ENCODE measurements at regions not wholly inside any gene's neighbourhood (a gene's known extent, or its start where the extent isn't known, plus 50 kb on each side); places are given as distances from the start of the nearest gene placed in this dataset.

DNA sequence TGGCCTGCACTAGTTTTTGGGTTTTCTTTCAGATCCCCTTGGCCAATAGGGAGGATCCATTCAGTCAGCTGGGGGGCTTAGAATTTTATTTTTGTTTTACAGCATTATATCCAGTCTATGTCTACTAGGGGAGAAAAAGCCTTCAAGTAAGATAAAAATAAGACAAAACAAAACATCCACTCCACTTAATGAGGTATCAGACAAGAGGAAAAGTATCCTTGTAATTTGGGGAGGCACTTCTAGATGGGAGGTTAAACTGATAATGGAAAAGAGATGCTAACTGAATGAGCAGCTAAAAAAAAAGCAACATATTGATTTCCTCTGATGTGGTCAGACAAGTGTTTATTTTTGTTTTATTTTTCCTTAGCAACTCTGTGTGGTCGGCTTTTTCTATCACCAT is 278.0 kb upstream of the ANO3 start:
- H3K9ac ChIP-seq = no peak overlapping the region
- no peaks in the 10 kb centered on the region for H4K20me1 ChIP-seq
- H3K4me1 ChIP-seq = no peaks in the 10 kb centered on the region
- H3K9me3 ChIP-seq (replicated peaks in 1 of 11) = no peaks in the 10 kb centered on the region
- no peaks in the 10 kb centered on the region for H3K27me3 ChIP-seq
- no peak for TF ChIP-seq Cebpa-rat (IDR thresholded peaks at IDR 0.05)
- no peaks in the 10 kb centered on the region for H3K36me3 ChIP-seq
- H3K4me3 ChIP-seq = no peak overlapping the region
- no peak overlapping the region for H3K4me2 ChIP-seq
- no peak overlapping the region for H3K27ac ChIP-seq

DNA sequence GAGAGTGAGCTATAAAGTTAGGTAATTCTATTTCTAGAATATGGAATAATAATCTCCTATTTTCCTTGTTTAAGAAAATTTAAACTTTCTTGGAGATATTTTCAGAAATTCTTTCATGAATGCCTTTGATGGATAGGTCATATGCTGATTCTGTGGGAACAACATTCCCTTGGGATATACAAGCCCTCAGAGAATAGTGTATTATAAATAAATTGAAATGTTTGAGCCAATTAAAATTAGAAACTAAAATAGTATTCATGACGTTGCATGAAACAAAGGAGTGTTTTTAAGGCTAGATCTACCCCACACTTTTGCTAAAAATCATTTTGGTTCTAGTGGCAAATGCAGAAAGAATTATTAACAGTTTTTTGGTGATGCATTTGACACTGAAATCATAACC is 269.3 kb upstream of the ANO3 start:
- Histone ChIP-seq H3K4me3 (no peak overlapping the region), H3K27me3 (no peaks in the 10 kb centered on the region), H3K36me3 (no peaks in the 10 kb centered on the region), H4K20me1 (no peaks in the 10 kb centered on the region), H3K9me3 (replicated peaks in 1 of 11) (no peaks in the 10 kb centered on the region), H3K4me2 (no peak overlapping the region; a peak in 1 of 22 replicates), H3K27ac (no peak overlapping the region), H3K9ac (no peak overlapping the region), H3K4me1 (peaks cover 0 to 8% (median 1%) of the 10 kb centered on the region in 10 experiments; a peak in 5 of 20 replicates)
- TF ChIP-seq Cebpa-rat (IDR thresholded peaks at IDR 0.05) = no peak

DNA sequence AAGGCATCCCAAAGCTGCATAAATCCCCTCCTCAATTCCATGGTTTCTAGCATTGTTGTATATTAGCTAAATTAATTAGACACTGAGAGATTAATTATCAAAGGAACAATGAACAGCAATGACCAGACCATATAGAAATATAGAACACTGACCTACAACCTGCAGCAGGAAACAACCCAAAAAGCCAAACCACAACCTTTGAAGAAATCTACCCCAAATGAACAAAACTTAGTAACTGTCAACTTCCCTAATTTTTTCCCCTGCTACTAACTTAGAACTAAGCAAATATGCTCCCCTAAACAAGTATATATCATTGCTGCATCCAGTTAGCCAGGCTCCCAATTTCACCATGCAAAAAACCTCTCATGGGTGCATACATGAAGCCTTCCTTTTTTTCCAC is 268.0 kb upstream of the ANO3 start:
- no peak overlapping the region for H3K4me3 ChIP-seq
- H3K4me1 ChIP-seq = peaks cover 0 to 8% (median 1%) of the 10 kb centered on the region in 10 experiments; a peak in 5 of 20 replicates
- no peaks in the 10 kb centered on the region for H3K27me3 ChIP-seq
- no peaks in the 10 kb centered on the region for H3K9me3 ChIP-seq (replicated peaks in 1 of 11)
- no peak for TF ChIP-seq Cebpa-rat (IDR thresholded peaks at IDR 0.05)
- no peak overlapping the region for H3K27ac ChIP-seq
- H4K20me1 ChIP-seq = no peaks in the 10 kb centered on the region
- no peak overlapping the region for H3K9ac ChIP-seq
- peak overlapping the region in 3 of 11 experiments; percentile 2 to 26 (median 11); a peak in 2 of 22 replicates for H3K4me2 ChIP-seq
- H3K36me3 ChIP-seq = no peaks in the 10 kb centered on the region

DNA sequence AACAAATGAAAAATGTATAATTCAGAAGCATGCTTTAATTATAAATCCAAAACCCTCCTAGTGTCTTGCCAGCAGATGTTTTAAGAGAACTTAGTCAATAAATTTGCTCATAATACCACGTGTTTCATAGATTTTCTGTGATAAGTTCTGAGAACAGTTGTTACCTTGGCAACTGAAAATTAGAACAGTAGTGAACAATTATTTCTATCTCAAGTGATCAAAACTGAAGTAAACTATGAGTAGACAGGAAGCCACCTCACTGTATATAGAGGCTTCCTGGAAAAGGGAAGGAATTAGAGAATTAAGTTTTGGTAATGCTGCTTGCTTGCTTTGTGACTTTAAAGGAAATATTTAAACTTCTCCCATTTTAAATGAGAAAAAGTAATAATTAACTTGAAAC is 266.0 kb upstream of the ANO3 start:
- Histone ChIP-seq H3K4me3 (no peak overlapping the region), H3K27me3 (no peaks in the 10 kb centered on the region), H3K36me3 (no peaks in the 10 kb centered on the region), H3K4me1 (peaks cover 0 to 8% (median 1%) of the 10 kb centered on the region in 10 experiments; a peak in 5 of 20 replicates), H3K9ac (no peak overlapping the region), H3K4me2 (no peak overlapping the region), H4K20me1 (no peaks in the 10 kb centered on the region), H3K27ac (no peak overlapping the region), H3K9me3 (replicated peaks in 1 of 11) (no peaks in the 10 kb centered on the region)
- TF ChIP-seq Cebpa-rat (IDR thresholded peaks at IDR 0.05) = no peak

DNA sequence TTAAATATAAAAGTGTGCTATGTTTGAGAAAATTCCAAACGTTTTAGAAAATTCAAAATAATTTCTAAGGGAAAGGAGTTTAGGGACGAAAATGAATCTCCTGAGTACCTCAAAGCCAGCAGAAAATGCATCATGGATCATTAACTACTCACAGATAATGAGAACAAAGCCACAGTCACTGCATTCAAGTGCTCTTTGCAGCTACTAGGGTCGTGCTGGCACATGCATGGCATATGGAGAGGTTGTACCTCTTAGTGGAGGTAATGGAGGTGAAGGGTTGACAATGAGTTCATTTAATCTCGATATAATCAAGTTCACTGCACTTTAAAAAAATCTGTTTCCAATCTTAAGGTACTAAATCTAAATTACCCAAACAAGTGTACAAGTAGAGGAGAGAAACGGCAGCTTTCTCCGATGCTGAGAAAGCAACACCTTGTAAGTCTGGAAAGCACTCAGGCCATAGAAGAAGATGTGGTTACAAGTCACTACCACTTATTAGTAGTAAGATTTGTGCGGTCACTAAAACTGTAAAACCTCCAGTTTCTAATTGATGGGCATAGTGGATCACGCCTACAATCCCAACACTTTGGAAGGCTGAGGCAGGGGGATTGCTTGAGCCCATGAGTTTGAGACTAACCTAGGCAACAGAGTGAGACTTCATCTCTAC is 261.1 kb upstream of the ANO3 start:
- Histone ChIP-seq H3K4me2 (no peak overlapping the region), H3K9me3 (replicated peaks in 1 of 11) (no peaks in the 10 kb centered on the region), H3K9ac (no peak overlapping the region), H3K4me3 (no peak overlapping the region), H3K4me1 (no peaks in the 10 kb centered on the region), H3K27me3 (no peaks in the 10 kb centered on the region), H3K36me3 (no peaks in the 10 kb centered on the region), H3K27ac (no peak overlapping the region), H4K20me1 (no peaks in the 10 kb centered on the region)
- no peak for TF ChIP-seq Cebpa-rat (IDR thresholded peaks at IDR 0.05)

DNA sequence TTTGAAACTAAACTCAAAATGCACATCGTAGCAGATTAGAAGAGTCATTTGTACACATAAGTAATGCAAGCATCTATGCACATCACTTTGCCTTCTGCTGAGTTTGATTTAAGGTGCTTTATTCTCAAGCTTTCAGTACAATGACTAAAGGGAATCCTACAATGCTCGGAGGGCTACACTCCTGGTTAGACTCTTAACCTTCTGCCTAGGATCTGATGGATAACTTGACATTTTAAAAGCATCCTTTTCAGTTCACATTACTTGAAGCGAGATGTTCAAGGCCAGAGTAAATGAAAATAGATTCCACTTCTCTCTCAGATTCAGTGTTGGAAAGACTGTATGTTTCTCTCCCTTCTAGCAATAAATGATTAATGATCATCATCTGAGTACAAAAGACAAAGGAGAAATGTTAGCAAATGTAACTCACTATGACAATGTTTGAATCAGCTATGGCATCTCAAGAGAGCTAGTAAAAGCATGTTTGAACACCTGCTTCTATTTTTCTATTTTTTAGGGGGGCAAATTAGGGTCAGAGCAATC is 259.2 kb upstream of the ANO3 start:
- no peak for TF ChIP-seq Cebpa-rat (IDR thresholded peaks at IDR 0.05)
- no peak overlapping the region for H3K4me3 ChIP-seq
- H3K4me2 ChIP-seq = no peak overlapping the region
- no peak overlapping the region for H3K9ac ChIP-seq
- no peaks in the 10 kb centered on the region for H4K20me1 ChIP-seq
- no peaks in the 10 kb centered on the region for H3K27me3 ChIP-seq
- no peaks in the 10 kb centered on the region for H3K4me1 ChIP-seq
- H3K27ac ChIP-seq = no peak overlapping the region
- no peaks in the 10 kb centered on the region for H3K9me3 ChIP-seq (replicated peaks in 1 of 11)
- H3K36me3 ChIP-seq = no peaks in the 10 kb centered on the region

DNA sequence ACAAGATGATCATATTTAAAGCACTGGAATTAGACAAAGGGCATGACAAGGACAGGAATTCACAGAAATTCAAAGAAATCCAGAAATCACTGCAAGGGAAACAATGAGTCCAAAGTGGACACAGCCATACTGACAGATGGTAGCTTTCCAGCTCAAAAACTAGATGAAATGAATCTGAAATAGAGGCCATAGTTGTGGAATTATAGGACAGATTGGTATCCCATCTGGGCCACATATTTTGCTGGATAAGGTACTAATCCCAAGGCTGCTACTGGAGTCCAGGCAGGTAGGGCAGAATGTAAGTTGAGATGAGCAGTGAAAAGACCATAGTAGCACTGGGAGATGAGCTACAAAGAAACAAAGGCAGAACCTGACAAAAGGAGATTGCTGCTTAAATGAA is 258.3 kb upstream of the ANO3 start:
- Histone ChIP-seq H3K4me1 (no peaks in the 10 kb centered on the region), H3K27me3 (no peaks in the 10 kb centered on the region), H3K9ac (no peak overlapping the region), H3K9me3 (replicated peaks in 1 of 11) (no peaks in the 10 kb centered on the region), H3K27ac (no peak overlapping the region), H4K20me1 (no peaks in the 10 kb centered on the region), H3K4me3 (no peak overlapping the region), H3K4me2 (no peak overlapping the region), H3K36me3 (no peaks in the 10 kb centered on the region)
- TF ChIP-seq Cebpa-rat (IDR thresholded peaks at IDR 0.05) = no peak

DNA sequence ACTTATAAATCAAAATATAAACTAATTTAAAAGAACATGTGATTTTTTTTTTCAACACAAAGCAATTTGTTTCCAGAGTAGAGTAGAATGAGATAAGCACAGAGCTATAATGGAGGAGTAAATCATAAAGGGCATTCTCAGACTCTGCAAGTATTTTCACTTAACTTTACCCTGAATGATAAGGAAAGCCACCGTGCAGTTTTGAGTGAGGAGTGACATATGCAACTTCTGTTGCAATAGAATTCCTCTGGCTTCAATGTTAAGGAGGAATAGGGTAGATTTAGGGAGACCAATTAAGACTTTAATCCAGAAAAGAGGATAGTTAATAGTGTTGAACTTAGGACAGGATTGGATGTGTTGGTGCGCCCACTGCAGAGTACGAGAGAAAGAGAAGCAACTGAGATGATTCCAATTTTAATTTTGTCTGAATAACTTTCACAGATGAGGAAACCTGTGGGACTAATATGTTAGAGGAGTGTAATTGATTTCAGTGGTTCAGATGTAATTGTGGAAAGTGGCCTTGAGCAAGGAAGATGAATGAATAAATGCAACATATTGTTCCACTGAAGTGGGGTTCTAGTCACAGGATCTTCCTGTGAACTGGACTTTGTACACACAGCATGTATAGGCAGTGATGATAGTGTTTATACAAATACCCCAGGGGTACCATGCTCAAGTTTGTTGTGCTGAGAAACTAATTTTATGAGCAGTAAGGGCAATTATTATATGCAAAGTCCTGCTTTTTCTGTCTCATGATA is 255.5 kb upstream of the ANO3 start:
- Histone ChIP-seq H4K20me1 (no peaks in the 10 kb centered on the region), H3K27me3 (no peaks in the 10 kb centered on the region), H3K4me3 (no peak overlapping the region), H3K4me2 (no peak overlapping the region), H3K4me1 (no peaks in the 10 kb centered on the region), H3K9me3 (replicated peaks in 1 of 11) (no peaks in the 10 kb centered on the region), H3K9ac (no peak overlapping the region), H3K36me3 (no peaks in the 10 kb centered on the region), H3K27ac (no peak overlapping the region)
- no peak for TF ChIP-seq Cebpa-rat (IDR thresholded peaks at IDR 0.05)

DNA sequence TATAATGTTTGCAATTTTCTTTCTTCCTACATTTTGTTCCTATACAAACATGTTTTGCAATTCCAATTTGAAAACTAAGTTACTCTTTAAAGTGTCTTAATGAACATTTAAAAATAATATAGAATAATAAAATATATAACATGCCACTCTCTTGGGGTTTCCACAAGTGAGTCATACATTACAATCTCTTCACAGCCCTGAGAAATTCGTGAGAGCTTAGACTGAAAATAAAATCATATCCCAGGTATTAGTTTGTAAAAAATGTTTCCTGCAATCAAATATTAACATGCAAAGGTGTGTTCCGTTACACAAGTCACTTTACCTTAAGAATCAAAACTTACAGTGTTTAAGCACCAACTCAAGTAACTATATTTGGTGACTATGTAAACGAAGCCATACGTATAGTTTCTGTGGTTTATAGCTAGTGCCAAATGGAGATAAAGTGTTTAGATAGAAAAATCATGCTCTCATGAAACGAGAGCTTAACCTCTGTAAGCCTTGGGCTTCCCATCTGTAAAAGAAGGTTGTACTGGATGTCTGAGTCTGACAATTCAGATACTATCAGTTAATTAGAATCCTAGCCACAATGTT is 253.6 kb upstream of the ANO3 start:
- Histone ChIP-seq H3K9me3 (replicated peaks in 1 of 11) (no peaks in the 10 kb centered on the region), H3K9ac (no peak overlapping the region), H3K4me1 (no peaks in the 10 kb centered on the region), H3K36me3 (no peaks in the 10 kb centered on the region), H3K4me3 (no peak overlapping the region), H3K4me2 (no peak overlapping the region), H3K27me3 (no peaks in the 10 kb centered on the region), H3K27ac (no peak overlapping the region), H4K20me1 (no peaks in the 10 kb centered on the region)
- TF ChIP-seq Cebpa-rat (IDR thresholded peaks at IDR 0.05) = no peak

Measured in BLaER1 treated with 17β-estradiol and CSF1 and Interleukin-3, amounts not matched to agents 10 nM and 100 nM (cell line).